ENCODE measurements at regions not wholly inside any gene's neighbourhood (a gene's known extent, or its start where the extent isn't known, plus 50 kb on each side); places are given as distances from the start of the nearest gene placed in this dataset.

DNA sequence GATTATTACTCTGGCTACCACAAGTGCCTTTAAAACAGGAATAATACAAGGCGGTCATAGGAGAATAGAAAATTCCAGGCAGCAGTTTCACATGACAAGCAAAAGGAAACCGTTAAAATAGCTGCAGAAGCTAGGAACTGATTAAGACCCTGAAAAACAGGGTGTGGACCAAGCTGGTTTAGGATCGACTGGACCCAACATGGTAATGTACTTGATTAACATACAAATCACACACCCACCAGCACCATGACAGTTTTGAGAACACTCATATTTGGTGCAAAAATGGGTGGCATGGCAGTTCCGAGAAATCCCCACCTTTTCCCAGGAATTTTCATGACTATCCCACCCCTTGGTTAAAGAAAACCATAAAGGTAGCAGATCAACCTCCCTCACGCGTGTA, 51.9 kb upstream of the TMEM163 start:
- H3K36me3 Mint-ChIP-seq, result no peaks in the 10 kb centered on the region
- Histone ChIP-seq H3K4me3 (ENCODE audit: control insufficient read depth in 1 of 2, extremely low read depth in 1 of 2, low read length in 1 of 2) (no peak overlapping the region), H3K4me1 (ENCODE audit: control insufficient read depth in 1 of 2, extremely low read depth in 1 of 2, insufficient read depth in 2 of 2, low read length in 2 of 2) (peaks cover 0 to 2% of the 10 kb centered on the region in 2 experiments), H3K9me3 (no peaks in the 10 kb centered on the region), H3K27ac (ENCODE audit: low read length) (no peak overlapping the region), H3K27me3 (replicated peaks in 1 of 2; ENCODE audit: control insufficient read depth in 2 of 2, extremely low read depth in 1 of 2, insufficient read depth in 2 of 2, low read length in 1 of 2) (no peaks in the 10 kb centered on the region), H3K36me3 (ENCODE audit: control insufficient read depth in 2 of 2, extremely low read depth in 1 of 2, insufficient read depth in 1 of 2, low read length in 1 of 2) (no peaks in the 10 kb centered on the region)
- H3K9me3 Mint-ChIP-seq, result no peaks in the 10 kb centered on the region
- H3K4me1 Mint-ChIP-seq, result peaks cover 4 to 10% (median 10%) of the 10 kb centered on the region in 3 donors
- ChIA-PET POLR2A (no interaction called here), CTCF (no interaction called here)
- ATAC-seq (replicated peaks in 1 of 4) (no peak), DNase-seq (no peak)
- H3K4me3 Mint-ChIP-seq, result no peak overlapping the region
- peaks cover 0 to 7% of the 10 kb centered on the region in 2 donors for H3K27me3 Mint-ChIP-seq
- WGBS (ENCODE audit: insufficient coverage), result 90% methylated on average over 3 of the region's 6 CpGs
- no peak overlapping the region for H3K27ac Mint-ChIP-seq

DNA sequence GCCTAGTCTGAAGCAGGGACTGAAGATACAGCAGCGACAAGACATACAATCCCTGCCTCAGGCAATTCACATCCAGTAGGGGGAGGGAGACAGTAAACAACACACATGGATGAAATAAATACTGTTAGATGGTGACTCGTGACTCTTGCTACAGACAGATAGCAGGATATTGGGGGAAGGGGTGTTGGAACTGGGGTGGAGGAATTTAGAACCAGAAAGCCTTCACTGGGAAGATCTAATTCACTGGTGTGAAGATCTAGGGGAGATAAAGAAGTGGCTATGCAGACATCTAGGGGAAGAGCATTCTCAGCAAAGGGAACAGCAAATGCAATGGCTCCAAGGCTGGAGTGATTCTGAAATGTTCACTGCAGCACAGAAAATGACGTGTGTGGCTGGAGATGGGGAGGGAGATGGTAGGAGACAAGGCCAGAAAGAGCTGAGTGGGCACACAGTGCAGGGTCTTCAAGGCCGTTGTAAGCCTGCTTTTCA, 52.6 kb upstream of the TMEM163 start:
- H3K27ac ChIP-seq (ENCODE audit: low read length), result no peak overlapping the region
- peaks cover 0 to under 1% of the 10 kb centered on the region in 2 donors for H3K27me3 Mint-ChIP-seq

DNA sequence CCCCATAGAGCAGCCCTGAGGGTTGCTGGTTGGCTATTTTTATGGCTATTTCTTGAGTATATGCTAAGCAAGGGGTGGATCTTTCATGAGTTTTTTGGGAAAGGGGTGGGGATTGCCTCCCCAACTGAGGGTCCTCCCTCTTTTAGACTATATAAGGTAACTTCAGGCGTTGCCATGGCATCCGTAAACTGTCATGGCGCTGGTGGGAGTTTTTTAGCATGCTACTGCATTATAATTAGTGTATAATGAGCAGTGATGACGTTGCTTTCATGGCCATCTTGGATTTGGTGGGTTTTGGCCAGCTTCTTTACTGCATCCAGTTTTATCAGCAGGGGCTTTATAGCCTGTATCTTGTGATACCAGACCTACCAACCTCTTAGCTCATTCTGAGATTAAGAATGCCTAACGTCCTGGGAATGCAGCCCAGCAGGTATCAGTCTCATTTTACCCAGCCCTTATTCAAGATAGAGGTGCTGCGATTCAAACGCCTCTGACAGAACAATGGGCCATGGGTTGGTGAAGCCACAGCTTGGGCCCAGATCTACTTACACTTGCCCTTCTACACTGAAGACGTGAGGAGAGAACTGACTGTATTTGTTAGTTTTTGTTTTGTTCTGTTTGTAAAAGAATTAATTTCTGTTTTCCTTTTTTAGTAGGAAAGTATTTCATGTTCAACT, 53.8 kb upstream of the TMEM163 start:
- Mint-ChIP-seq H3K36me3 (no peaks in the 10 kb centered on the region), H3K27ac (no peak overlapping the region), H3K9me3 (no peaks in the 10 kb centered on the region), H3K27me3 (no peaks in the 10 kb centered on the region), H3K4me3 (no peak overlapping the region), H3K4me1 (peaks cover 4 to 10% (median 10%) of the 10 kb centered on the region in 3 donors)
- Histone ChIP-seq H3K27ac (ENCODE audit: low read length) (no peak overlapping the region), H3K36me3 (ENCODE audit: control insufficient read depth in 2 of 2, extremely low read depth in 1 of 2, insufficient read depth in 1 of 2, low read length in 1 of 2) (no peaks in the 10 kb centered on the region), H3K4me1 (ENCODE audit: control insufficient read depth in 1 of 2, extremely low read depth in 1 of 2, insufficient read depth in 2 of 2, low read length in 2 of 2) (peaks cover 0 to 2% of the 10 kb centered on the region in 2 experiments), H3K4me3 (ENCODE audit: control insufficient read depth in 1 of 2, extremely low read depth in 1 of 2, low read length in 1 of 2) (no peak overlapping the region), H3K27me3 (replicated peaks in 1 of 2; ENCODE audit: control insufficient read depth in 2 of 2, extremely low read depth in 1 of 2, insufficient read depth in 2 of 2, low read length in 1 of 2) (no peaks in the 10 kb centered on the region), H3K9me3 (no peaks in the 10 kb centered on the region)
- CTCF ChIA-PET, result no interaction called here
- 50% methylated on average over 1 of the region's 8 CpGs for WGBS (ENCODE audit: insufficient coverage)
- POLR2A ChIA-PET, result interaction anchor here in 1 of 2 donors (0.7 kb wide), 1 partner anchor 347 kb away, joined by 3 read pairs; no protein-coding TSS in a partner anchor
- no peak for DNase-seq
- ATAC-seq (replicated peaks in 1 of 4), result no peak

More for the DNA sequence above, 52.6 kb upstream of the TMEM163 start:
- no peak for ATAC-seq (replicated peaks in 1 of 4)
- Histone ChIP-seq H3K4me3 (ENCODE audit: control insufficient read depth in 1 of 2, extremely low read depth in 1 of 2, low read length in 1 of 2) (no peak overlapping the region), H3K9me3 (no peaks in the 10 kb centered on the region), H3K36me3 (ENCODE audit: control insufficient read depth in 2 of 2, extremely low read depth in 1 of 2, insufficient read depth in 1 of 2, low read length in 1 of 2) (no peaks in the 10 kb centered on the region), H3K27me3 (replicated peaks in 1 of 2; ENCODE audit: control insufficient read depth in 2 of 2, extremely low read depth in 1 of 2, insufficient read depth in 2 of 2, low read length in 1 of 2) (no peaks in the 10 kb centered on the region), H3K4me1 (ENCODE audit: control insufficient read depth in 1 of 2, extremely low read depth in 1 of 2, insufficient read depth in 2 of 2, low read length in 2 of 2) (peaks cover 0 to 2% of the 10 kb centered on the region in 2 experiments)
- no peaks in the 10 kb centered on the region for H3K36me3 Mint-ChIP-seq
- ChIA-PET CTCF (no interaction called here), POLR2A (interaction anchor here in 1 of 2 donors (0.6 kb wide), 1 partner anchor 59 kb away, joined by 4 read pairs; no protein-coding TSS in a partner anchor)
- no peak overlapping the region for H3K27ac Mint-ChIP-seq
- H3K4me3 Mint-ChIP-seq, result no peak overlapping the region
- DNase-seq, result no peak
- H3K9me3 Mint-ChIP-seq, result no peaks in the 10 kb centered on the region
- H3K4me1 Mint-ChIP-seq, result peaks cover 4 to 10% (median 10%) of the 10 kb centered on the region in 3 donors
- WGBS (ENCODE audit: insufficient coverage), result 70% methylated on average over 2 of the region's 4 CpGs

DNA sequence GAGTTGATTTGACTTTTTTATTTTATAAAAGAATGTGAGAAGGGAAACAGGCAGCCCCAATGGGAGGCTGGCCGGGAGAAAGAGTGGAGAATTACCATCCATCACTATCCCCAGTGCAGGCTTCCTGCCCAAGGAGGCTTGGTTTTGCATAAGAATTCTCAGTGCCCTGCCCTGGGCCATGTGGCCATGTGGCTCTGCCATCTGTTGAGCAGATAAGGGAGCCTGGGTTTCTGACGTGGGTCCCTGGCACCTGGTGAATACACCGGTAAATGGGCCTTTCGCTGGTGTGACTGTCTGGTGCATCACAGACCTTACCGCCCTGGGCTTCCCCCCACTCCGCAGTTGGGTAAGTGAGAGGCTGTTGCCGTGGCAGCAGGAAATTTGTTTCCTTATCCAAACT, 54.5 kb upstream of the TMEM163 start:
- Histone ChIP-seq H3K9me3 (no peaks in the 10 kb centered on the region), H3K27me3 (replicated peaks in 1 of 2; ENCODE audit: control insufficient read depth in 2 of 2, extremely low read depth in 1 of 2, insufficient read depth in 2 of 2, low read length in 1 of 2) (no peaks in the 10 kb centered on the region), H3K36me3 (ENCODE audit: control insufficient read depth in 2 of 2, extremely low read depth in 1 of 2, insufficient read depth in 1 of 2, low read length in 1 of 2) (no peaks in the 10 kb centered on the region), H3K4me1 (ENCODE audit: control insufficient read depth in 1 of 2, extremely low read depth in 1 of 2, insufficient read depth in 2 of 2, low read length in 2 of 2) (peaks cover 0 to 2% of the 10 kb centered on the region in 2 experiments), H3K4me3 (ENCODE audit: control insufficient read depth in 1 of 2, extremely low read depth in 1 of 2, low read length in 1 of 2) (no peak overlapping the region), H3K27ac (ENCODE audit: low read length) (no peak overlapping the region)
- ATAC-seq (replicated peaks in 1 of 4) (no peak), DNase-seq (no peak)
- Mint-ChIP-seq H3K9me3 (no peaks in the 10 kb centered on the region), H3K27me3 (no peaks in the 10 kb centered on the region), H3K27ac (no peak overlapping the region), H3K36me3 (no peaks in the 10 kb centered on the region), H3K4me3 (no peak overlapping the region), H3K4me1 (peaks cover 4 to 10% (median 10%) of the 10 kb centered on the region in 3 donors)
- WGBS (ENCODE audit: insufficient coverage), result 76% methylated on average over 6 of the region's 7 CpGs
- POLR2A ChIA-PET, result no interaction called here
- CTCF ChIA-PET, result no interaction called here

DNA sequence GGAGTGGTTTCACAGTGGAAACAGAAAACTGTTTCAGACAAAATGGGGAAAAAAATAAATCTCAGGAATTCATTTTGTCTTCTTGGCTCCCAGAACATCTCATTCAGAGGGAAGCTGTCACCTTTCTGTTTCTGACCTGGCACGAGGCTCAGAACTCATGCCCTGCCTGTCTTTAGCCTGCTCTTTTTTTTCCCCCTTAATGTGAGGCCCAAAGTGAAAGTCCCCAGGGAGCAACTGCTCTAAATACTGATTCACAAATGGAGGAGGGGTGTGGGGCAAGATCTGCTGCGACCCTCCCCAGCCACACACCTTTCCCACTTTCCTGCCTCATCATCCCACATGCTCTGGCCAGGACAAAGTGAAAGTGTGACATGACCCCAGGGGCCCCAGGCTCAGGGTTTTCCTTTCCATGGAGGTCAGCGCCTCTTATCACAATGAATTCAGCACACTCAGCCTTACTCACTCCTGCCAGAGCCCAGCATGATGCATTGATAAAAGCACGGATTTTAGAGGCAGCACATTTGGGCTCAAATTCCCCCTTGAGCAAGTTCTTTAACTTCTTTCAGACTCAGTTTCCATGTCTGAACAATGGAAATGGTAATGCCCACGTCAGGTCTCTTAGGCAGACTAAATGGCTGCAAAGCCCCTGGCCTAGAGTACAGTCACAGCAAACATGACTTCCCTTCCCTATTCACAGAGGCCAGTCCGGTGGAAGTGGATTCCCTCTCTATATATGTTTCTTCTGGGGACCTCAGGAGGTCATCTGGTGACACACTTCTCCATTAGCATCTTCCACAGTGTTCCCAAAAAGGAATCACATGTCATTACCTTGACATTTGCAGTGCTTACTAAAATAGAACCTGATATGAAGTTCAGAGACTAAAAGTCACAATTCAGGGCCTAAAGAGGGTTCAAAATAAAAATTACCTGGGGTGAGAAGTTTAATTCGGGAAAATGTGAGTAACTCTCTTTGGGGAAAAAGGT, 55.3 kb upstream of the TMEM163 start:
- POLR2A ChIA-PET, result no interaction called here
- CTCF ChIA-PET, result no interaction called here

DNA sequence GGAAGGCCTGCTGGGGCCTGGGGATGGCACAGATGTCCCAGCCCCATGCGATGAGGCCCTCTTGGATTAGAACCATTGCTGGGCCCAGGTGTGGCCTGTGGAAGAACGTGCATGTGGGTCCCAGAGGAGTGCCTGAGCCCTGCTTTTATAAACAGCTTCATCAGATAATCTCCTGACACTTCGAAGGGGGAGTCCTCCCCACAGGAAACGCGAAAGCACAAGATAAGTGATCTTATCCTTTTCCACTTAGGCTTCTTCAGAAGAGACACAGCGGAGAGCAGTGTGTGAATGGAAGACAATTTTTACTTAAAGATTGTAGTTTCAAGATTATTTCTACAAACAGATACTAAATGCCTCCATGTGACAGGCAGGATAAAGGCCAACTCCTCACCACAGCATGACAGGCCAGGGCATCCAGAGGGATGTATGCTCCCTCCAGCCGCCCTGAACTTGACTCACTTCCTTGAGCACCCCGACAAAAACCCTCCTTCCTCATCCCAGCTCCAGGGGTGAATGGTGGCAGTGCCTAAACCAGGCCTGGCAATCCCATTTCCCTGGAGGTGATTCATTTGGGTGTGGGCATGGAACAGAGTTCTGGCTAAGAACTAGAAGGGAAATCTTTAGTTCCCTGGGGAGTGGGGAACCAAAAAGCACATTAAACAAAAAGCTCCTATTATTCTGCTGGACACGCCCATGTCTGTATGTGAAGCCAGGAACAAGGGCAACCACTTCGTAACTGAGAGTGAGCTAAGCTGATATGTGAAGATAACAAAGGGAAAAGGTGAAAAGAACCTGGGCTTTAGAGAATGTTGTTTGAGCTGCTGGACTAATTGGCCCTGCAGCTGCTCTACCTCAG, 56.2 kb upstream of the TMEM163 start:
- Mint-ChIP-seq H3K36me3 (no peaks in the 10 kb centered on the region), H3K4me3 (peak overlapping the region in 1 of 3 donors; percentile 19), H3K27ac (no peak overlapping the region), H3K4me1 (peaks cover 4 to 10% (median 10%) of the 10 kb centered on the region in 3 donors), H3K27me3 (no peaks in the 10 kb centered on the region), H3K9me3 (no peaks in the 10 kb centered on the region)
- no peaks in the 10 kb centered on the region for H3K36me3 ChIP-seq (ENCODE audit: control insufficient read depth in 2 of 2, extremely low read depth in 1 of 2, insufficient read depth in 1 of 2, low read length in 1 of 2)
- no peaks in the 10 kb centered on the region for H3K9me3 ChIP-seq
- WGBS (ENCODE audit: insufficient coverage), result 71% methylated on average over 1 of the region's 10 CpGs
- H3K4me1 ChIP-seq (ENCODE audit: control insufficient read depth in 1 of 2, extremely low read depth in 1 of 2, insufficient read depth in 2 of 2, low read length in 2 of 2), result peaks cover 0 to 2% of the 10 kb centered on the region in 2 experiments
- H3K27ac ChIP-seq (ENCODE audit: low read length), result no peak overlapping the region
- DNase-seq (no peak), ATAC-seq (replicated peaks in 1 of 4) (peak in 1 of 4 experiments; percentile 54)
- CTCF ChIA-PET, result no interaction called here
- H3K4me3 ChIP-seq (ENCODE audit: control insufficient read depth in 1 of 2, extremely low read depth in 1 of 2, low read length in 1 of 2), result no peak overlapping the region
- POLR2A ChIA-PET, result no interaction called here
- no peaks in the 10 kb centered on the region for H3K27me3 ChIP-seq (replicated peaks in 1 of 2; ENCODE audit: control insufficient read depth in 2 of 2, extremely low read depth in 1 of 2, insufficient read depth in 2 of 2, low read length in 1 of 2)

More for the DNA sequence above, 55.3 kb upstream of the TMEM163 start:
- H3K27ac Mint-ChIP-seq, result no peak overlapping the region
- Histone ChIP-seq H3K9me3 (no peaks in the 10 kb centered on the region), H3K36me3 (ENCODE audit: control insufficient read depth in 2 of 2, extremely low read depth in 1 of 2, insufficient read depth in 1 of 2, low read length in 1 of 2) (no peaks in the 10 kb centered on the region), H3K4me3 (ENCODE audit: control insufficient read depth in 1 of 2, extremely low read depth in 1 of 2, low read length in 1 of 2) (no peak overlapping the region), H3K27me3 (replicated peaks in 1 of 2; ENCODE audit: control insufficient read depth in 2 of 2, extremely low read depth in 1 of 2, insufficient read depth in 2 of 2, low read length in 1 of 2) (no peaks in the 10 kb centered on the region), H3K27ac (ENCODE audit: low read length) (no peak overlapping the region), H3K4me1 (ENCODE audit: control insufficient read depth in 1 of 2, extremely low read depth in 1 of 2, insufficient read depth in 2 of 2, low read length in 2 of 2) (peaks cover 0 to 2% of the 10 kb centered on the region in 2 experiments)
- ATAC-seq (replicated peaks in 1 of 4) (no peak), DNase-seq (no peak)
- no peaks in the 10 kb centered on the region for H3K9me3 Mint-ChIP-seq
- H3K4me1 Mint-ChIP-seq, result peaks cover 4 to 10% (median 10%) of the 10 kb centered on the region in 3 donors
- H3K4me3 Mint-ChIP-seq, result no peak overlapping the region
- WGBS (ENCODE audit: insufficient coverage), result 70% methylated on average over 3 of the region's 7 CpGs
- no peaks in the 10 kb centered on the region for H3K36me3 Mint-ChIP-seq
- no peaks in the 10 kb centered on the region for H3K27me3 Mint-ChIP-seq

Measured in T-cell (primary cell).